ENCODE measurements at regions not wholly inside any gene's neighbourhood (a gene's known extent, or its start where the extent isn't known, plus 50 kb on each side); places are given as distances from the start of the nearest gene placed in this dataset.

DNA sequence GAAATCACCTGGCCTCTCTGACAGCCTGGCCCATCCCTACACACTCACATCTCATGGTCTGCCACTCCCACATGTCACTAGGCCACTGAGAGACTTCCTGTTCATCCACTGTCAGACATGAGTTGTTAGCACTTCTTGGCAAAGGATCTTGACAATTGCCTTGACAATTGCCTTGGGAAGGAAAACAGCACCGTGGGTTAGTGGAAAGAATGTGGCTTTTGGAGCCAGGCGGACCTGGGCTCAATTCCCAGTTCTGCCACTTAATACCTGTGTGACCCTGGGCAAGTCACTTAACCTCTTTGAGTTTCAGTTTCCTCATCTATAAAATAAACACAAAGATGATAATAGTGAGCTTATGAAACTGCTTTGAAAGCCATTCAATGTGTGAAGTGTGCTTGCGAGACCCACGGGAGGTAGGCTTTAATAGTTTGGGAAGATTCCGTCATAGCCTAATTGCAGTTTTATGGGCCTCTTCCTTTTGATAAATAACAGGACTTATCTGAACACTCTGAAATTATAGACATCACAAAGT lies 250.4 kb downstream of the C12orf75 start:
- no peak for TF ChIP-seq CTCF (IDR thresholded peaks at IDR 0.05)
- TF ChIP-seq POLR2A (IDR thresholded peaks at IDR 0.05), result no peak
